Choroid plexus epithelial cell (primary cell): ENCODE measurements at regions not wholly inside any gene's neighbourhood (a gene's known extent, or its start where the extent isn't known, plus 50 kb on each side); places are given as distances from the start of the nearest gene placed in this dataset.

Source experiments
- DNase-seq: peaks from one replicate; pipeline ENCODE4 v3.0.0-alpha.2; 2010; ENCODE audit warnings: low read depth
- H3K4me3 ChIP-seq: 2 replicates; pipeline ENCODE4 v1.5.1; 2011; ENCODE audit warnings: low read depth, mild to moderate bottlenecking, control low read depth, low read length, moderate library complexity
- TF ChIP-seq, protein P1 (sequence below): conservative IDR thresholded peaks from 2 replicates; pipeline ENCODE4 v1.5.1; 2011; ENCODE audit warnings: low read depth, mild to moderate bottlenecking, control low read depth, inconsistent platforms, low read length, moderate library complexity

DNA sequence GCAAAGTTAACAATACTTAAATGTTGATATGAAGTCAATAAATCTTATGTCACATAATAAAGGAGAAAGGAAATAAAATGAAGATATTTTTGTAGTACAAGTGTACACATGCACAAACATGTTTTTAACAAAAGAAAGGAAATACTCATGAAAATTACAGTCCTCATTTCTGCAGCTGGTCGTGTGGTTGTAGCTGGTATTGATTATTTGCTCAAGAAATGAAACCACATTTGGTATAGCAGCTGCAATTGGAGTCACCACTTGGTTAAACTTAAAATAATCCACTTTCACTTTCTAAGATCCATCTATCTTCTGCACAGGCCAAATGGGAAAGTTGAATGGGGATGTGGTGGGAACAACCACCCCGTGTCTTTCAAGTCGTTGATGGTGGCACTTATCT lies 580.5 kb upstream of the NRXN1 start:
- H3K4me3 ChIP-seq, result no peak overlapping the region
- TF ChIP-seq, protein P1, sequence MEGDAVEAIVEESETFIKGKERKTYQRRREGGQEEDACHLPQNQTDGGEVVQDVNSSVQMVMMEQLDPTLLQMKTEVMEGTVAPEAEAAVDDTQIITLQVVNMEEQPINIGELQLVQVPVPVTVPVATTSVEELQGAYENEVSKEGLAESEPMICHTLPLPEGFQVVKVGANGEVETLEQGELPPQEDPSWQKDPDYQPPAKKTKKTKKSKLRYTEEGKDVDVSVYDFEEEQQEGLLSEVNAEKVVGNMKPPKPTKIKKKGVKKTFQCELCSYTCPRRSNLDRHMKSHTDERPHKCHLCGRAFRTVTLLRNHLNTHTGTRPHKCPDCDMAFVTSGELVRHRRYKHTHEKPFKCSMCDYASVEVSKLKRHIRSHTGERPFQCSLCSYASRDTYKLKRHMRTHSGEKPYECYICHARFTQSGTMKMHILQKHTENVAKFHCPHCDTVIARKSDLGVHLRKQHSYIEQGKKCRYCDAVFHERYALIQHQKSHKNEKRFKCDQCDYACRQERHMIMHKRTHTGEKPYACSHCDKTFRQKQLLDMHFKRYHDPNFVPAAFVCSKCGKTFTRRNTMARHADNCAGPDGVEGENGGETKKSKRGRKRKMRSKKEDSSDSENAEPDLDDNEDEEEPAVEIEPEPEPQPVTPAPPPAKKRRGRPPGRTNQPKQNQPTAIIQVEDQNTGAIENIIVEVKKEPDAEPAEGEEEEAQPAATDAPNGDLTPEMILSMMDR, result no peak
- no peak for DNase-seq

DNA sequence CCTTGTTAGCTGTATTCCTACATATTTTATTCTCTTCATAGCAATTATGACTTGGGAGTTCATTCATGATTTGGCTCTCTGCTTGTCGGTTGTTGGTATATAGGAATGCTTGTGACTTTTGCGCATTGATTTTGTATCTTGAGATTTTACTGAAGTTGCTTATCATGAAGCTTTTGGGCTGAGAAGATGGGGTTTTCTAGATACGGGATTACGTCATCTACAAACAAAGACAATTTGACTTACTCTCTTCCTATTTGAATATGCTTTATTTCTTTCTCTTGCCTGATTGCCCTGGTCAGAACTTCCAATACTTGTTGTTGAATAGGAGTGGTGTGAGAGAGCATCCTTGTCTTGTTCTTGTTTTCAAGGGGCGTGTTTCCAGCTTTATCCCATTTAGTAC lies 569.8 kb upstream of the NRXN1 start:
- no peak overlapping the region for H3K4me3 ChIP-seq
- TF ChIP-seq, protein P1, result no peak
- no peak for DNase-seq

DNA sequence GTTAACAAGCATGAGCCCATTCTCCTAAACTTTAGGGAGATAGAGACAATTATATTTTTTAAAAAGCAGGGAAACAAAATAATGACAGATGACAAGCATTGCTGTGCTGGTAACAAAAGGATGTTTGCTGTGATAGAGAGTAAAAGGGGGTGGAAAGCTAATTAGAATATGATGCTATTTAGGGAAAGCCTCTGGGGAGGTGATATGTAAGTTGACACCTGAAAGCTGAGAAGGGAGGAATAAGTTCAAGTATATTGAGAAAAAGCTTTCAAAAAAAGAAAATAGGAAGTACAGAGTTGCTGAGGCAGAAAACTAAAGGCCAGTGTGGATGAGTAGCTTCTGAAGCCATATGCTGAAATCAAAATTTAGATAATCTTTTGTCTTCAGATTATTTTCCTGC lies 565.2 kb upstream of the NRXN1 start:
- peak; percentile 12 for DNase-seq
- no peak overlapping the region for H3K4me3 ChIP-seq
- TF ChIP-seq, protein P1, result no peak

DNA sequence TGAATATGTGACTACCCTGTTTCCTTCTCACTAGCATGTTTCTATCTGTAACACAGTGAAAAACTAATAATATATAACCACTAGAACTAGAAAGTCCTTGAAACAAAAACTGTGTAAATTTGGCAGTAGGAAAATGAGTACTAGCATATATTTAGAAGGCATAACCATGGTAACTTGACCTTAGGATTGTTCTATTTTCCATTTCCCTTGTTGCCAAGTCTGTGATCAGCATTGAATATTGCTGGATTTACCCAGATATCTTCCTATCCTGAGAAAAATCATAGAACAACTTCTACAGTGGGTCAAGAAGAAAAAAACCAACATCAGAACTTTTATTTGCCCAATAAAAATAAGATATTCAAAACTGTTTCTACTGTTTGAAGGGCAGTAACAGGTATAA lies 563.9 kb upstream of the NRXN1 start:
- TF ChIP-seq, protein P1, result no peak
- DNase-seq, result no peak
- no peak overlapping the region for H3K4me3 ChIP-seq

DNA sequence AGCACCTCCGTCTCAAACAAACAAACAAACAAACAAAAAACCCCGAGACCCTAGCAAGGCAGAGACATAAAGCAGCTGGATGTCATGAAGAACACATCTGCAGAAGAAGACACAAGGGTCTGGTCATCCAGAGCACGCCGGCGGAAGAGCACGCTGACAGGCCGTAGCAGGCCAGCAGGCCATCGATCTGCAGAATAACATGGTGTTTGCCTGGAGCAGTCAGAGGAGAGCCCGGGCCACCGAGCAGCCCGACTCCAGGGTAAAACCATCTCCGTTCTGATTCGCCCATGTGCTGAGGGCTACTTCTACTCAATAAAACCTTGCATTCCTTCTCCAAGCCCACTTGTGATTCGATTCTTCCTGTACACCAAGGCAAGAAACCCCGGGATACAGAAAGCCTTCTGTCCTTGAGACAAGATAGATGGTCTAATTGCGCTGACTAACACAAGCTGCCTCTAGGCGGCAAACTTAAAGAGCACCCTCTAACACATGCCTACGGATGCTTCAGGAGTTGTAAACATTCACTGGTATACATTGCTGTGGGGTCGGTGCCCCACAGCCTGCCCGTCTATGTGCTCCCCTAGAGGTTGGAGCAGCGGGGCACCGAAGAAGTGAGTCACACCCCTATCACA lies 549.8 kb upstream of the NRXN1 start:
- TF ChIP-seq, protein P1, result no peak
- H3K4me3 ChIP-seq, result no peak overlapping the region
- no peak for DNase-seq

DNA sequence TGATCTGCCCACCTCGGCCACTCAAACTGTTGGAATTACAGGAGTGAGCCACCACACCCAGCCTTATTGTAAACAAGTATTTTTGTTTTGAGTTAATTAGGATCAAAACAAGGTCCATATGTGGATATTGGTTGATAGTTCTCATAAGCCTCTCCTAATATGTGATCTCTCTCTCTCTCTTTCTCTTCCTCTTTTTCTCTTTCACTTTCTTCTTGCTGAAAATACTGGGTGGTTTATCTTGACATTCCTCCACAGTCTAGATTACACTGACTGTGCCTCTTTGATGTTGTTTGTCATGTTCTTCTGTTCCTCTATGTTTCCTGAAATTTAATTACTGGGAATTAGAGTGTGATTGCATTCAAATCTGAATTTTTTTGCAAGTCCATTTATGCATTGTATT lies 547.5 kb upstream of the NRXN1 start:
- TF ChIP-seq, protein P1, result no peak
- DNase-seq, result no peak
- no peak overlapping the region for H3K4me3 ChIP-seq

DNA sequence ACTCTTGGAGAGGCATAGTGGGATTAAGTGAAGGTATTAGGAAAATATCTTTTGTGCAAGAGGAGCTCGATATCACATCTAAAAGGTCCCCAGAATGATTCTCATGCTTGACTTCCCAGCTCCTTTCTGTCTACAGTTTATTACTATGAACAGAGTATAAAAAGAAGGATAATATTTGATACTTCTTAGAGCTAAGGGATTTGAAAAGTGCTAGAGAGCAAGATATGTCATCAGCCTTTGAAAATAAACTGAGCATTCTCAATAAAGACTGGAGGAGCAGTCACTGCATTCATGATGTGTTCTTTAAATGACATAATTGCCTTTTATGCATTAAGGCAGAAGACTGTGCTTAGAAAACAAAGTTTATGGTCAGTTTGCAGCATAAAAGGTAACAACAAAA lies 543.2 kb upstream of the NRXN1 start:
- no peak for DNase-seq
- H3K4me3 ChIP-seq, result no peak overlapping the region

More for the DNA sequence above, 543.2 kb upstream of the NRXN1 start:
- TF ChIP-seq, protein P1, result no peak
